ENCODE measurements at regions not wholly inside any gene's neighbourhood (a gene's known extent, or its start where the extent isn't known, plus 50 kb on each side); places are given as distances from the start of the nearest gene placed in this dataset.

GRCh38 chr4:52317981-52318380 is 266.9 kb downstream of the SPATA18 start:
- TF ChIP-seq CTCF (IDR thresholded peaks at IDR 0.05) (no peak), POLR2AphosphoS5 (IDR thresholded peaks at IDR 0.05; ENCODE audit: insufficient read depth in 1 of 2, low read depth in 1 of 2) (no peak), POLR2A (IDR thresholded peaks at IDR 0.05) (no peak)
